ENCODE measurements at regions not wholly inside any gene's neighbourhood (a gene's known extent, or its start where the extent isn't known, plus 50 kb on each side); places are given as distances from the start of the nearest gene placed in this dataset.

GRCh38 chr2:64284751-64285150, 140.5 kb upstream of the PELI1 start:
- H3K4me2 ChIP-seq = no peak overlapping the region
- H3K27ac ChIP-seq (ENCODE audit: low read depth) = no peak overlapping the region
- no peak overlapping the region for H2AFZ ChIP-seq
- no peaks in the 10 kb centered on the region for H3K79me2 ChIP-seq (replicated peaks; ENCODE audit: insufficient read depth)
- no peak for ATAC-seq
- no peaks in the 10 kb centered on the region for H4K20me1 ChIP-seq (replicated peaks; ENCODE audit: insufficient read depth)
- DNase-seq (ENCODE audit: low spot score) = no peak
- peaks cover 51% of the 10 kb centered on the region for H3K4me1 ChIP-seq (ENCODE audit: insufficient read depth)
- H3K4me3 ChIP-seq = no peak overlapping the region
- H3K27me3 Mint-ChIP-seq (ENCODE audit: insufficient read depth, low read depth, poor library complexity) = peaks cover 4% of the 10 kb centered on the region
- H3F3A ChIP-seq (replicated peaks; ENCODE audit: low read depth) = peaks cover 4% of the 10 kb centered on the region; the same call in 1 of the 2 replicates
- peaks cover 40% of the 10 kb centered on the region for H3K4me1 Mint-ChIP-seq
- H3K9me3 Mint-ChIP-seq = no peaks in the 10 kb centered on the region
- no peak overlapping the region for H3K27ac Mint-ChIP-seq
- H3K9me2 ChIP-seq (ENCODE audit: insufficient read depth) = no peaks in the 10 kb centered on the region
- no peak overlapping the region for H3K4me3 Mint-ChIP-seq
- H3K36me3 ChIP-seq (ENCODE audit: insufficient read depth) = no peaks in the 10 kb centered on the region
- H3K36me3 Mint-ChIP-seq (ENCODE audit: low read depth) = no peaks in the 10 kb centered on the region
- H3K27me3 ChIP-seq (ENCODE audit: insufficient read depth) = peaks cover 17% of the 10 kb centered on the region; the same call in 1 of the 2 replicates
- TF ChIP-seq ZNF114 (CRISPR knock-in tag; IDR thresholded peaks at IDR 0.05) (no peak), EZH2 (IDR thresholded peaks at IDR 0.05; ENCODE audit: low read depth, unreplicated experiment) (no peak), JUNB (IDR thresholded peaks at IDR 0.05; ENCODE audit: unreplicated experiment) (no peak), STAT1 (IDR thresholded peaks at IDR 0.05; ENCODE audit: unreplicated experiment) (no peak)
- TF ChIP-seq, protein P1, sequence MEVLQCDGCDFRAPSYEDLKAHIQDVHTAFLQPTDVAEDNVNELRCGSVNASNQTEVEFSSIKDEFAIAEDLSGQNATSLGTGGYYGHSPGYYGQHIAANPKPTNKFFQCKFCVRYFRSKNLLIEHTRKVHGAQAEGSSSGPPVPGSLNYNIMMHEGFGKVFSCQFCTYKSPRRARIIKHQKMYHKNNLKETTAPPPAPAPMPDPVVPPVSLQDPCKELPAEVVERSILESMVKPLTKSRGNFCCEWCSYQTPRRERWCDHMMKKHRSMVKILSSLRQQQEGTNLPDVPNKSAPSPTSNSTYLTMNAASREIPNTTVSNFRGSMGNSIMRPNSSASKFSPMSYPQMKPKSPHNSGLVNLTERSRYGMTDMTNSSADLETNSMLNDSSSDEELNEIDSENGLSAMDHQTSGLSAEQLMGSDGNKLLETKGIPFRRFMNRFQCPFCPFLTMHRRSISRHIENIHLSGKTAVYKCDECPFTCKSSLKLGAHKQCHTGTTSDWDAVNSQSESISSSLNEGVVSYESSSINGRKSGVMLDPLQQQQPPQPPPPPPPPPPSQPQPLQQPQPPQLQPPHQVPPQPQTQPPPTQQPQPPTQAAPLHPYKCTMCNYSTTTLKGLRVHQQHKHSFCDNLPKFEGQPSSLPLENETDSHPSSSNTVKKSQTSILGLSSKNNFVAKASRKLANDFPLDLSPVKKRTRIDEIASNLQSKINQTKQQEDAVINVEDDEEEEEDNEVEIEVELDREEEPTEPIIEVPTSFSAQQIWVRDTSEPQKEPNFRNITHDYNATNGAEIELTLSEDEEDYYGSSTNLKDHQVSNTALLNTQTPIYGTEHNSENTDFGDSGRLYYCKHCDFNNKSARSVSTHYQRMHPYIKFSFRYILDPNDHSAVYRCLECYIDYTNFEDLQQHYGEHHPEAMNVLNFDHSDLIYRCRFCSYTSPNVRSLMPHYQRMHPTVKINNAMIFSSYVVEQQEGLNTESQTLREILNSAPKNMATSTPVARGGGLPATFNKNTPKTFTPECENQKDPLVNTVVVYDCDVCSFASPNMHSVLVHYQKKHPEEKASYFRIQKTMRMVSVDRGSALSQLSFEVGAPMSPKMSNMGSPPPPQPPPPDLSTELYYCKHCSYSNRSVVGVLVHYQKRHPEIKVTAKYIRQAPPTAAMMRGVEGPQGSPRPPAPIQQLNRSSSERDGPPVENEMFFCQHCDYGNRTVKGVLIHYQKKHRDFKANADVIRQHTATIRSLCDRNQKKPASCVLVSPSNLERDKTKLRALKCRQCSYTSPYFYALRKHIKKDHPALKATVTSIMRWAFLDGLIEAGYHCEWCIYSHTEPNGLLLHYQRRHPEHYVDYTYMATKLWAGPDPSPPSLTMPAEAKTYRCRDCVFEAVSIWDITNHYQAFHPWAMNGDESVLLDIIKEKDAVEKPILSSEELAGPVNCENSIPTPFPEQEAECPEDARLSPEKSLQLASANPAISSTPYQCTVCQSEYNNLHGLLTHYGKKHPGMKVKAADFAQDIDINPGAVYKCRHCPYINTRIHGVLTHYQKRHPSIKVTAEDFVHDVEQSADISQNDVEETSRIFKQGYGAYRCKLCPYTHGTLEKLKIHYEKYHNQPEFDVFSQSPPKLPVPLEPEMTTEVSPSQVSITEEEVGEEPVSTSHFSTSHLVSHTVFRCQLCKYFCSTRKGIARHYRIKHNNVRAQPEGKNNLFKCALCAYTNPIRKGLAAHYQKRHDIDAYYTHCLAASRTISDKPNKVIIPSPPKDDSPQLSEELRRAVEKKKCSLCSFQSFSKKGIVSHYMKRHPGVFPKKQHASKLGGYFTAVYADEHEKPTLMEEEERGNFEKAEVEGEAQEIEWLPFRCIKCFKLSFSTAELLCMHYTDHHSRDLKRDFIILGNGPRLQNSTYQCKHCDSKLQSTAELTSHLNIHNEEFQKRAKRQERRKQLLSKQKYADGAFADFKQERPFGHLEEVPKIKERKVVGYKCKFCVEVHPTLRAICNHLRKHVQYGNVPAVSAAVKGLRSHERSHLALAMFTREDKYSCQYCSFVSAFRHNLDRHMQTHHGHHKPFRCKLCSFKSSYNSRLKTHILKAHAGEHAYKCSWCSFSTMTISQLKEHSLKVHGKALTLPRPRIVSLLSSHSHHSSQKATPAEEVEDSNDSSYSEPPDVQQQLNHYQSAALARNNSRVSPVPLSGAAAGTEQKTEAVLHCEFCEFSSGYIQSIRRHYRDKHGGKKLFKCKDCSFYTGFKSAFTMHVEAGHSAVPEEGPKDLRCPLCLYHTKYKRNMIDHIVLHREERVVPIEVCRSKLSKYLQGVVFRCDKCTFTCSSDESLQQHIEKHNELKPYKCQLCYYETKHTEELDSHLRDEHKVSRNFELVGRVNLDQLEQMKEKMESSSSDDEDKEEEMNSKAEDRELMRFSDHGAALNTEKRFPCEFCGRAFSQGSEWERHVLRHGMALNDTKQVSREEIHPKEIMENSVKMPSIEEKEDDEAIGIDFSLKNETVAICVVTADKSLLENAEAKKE (CRISPR knock-in tag; IDR thresholded peaks at IDR 0.05) = no peak

DNA sequence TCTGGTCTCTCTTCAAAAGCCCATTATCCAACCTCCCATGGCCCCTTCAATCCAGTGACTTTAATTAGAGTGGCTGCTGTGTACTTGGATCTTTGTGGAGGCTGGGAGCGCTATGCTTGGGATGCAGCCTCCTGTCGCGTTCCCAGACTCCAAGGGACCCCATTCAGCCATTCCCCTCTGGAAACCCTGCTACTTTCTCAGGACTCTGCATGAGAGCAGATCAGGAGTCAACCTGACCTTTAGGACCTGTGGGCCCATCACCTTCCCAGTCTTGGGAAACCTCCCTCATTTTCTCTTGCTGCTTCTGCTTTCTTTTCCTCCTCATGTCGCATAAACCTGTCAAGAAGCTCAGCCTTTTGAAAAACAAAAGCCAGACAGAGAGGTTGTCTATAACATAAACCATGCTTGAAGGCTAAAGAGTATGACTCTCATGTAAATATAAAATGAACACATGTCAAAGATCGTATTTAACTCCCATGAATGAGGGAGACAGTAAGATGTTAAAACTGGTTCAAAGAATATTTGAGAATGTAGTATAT, 143.1 kb upstream of the PELI1 start:
- Mint-ChIP-seq H3K27me3 (ENCODE audit: insufficient read depth, low read depth, poor library complexity) (peaks cover 4% of the 10 kb centered on the region), H3K36me3 (ENCODE audit: low read depth) (no peaks in the 10 kb centered on the region), H3K4me1 (peaks cover 36% of the 10 kb centered on the region), H3K9me3 (no peaks in the 10 kb centered on the region), H3K27ac (no peak overlapping the region), H3K4me3 (no peak overlapping the region)
- H3K4me3 ChIP-seq = no peak overlapping the region
- H4K20me1 ChIP-seq (replicated peaks; ENCODE audit: insufficient read depth) = no peaks in the 10 kb centered on the region
- no peak for TF ChIP-seq ZNF114 (CRISPR knock-in tag; IDR thresholded peaks at IDR 0.05)
- H3K27me3 ChIP-seq (ENCODE audit: insufficient read depth) = peaks cover 17% of the 10 kb centered on the region; the same call in 1 of the 2 replicates
- H3K9me2 ChIP-seq (ENCODE audit: insufficient read depth) = no peaks in the 10 kb centered on the region; the same call in 1 of the 2 replicates
- no peaks in the 10 kb centered on the region for H3K79me2 ChIP-seq (replicated peaks; ENCODE audit: insufficient read depth)
- peaks cover 4% of the 10 kb centered on the region; the same call in 1 of the 2 replicates for H3F3A ChIP-seq (replicated peaks; ENCODE audit: low read depth)
- peak overlapping the region; percentile 8 for H3K4me2 ChIP-seq
- H2AFZ ChIP-seq = no peak overlapping the region
- ATAC-seq = no peak; the same call in 2 of the 3 replicates
- no peak for DNase-seq (ENCODE audit: low spot score)
- H3K4me1 ChIP-seq (ENCODE audit: insufficient read depth) = peaks cover 48% of the 10 kb centered on the region
- no peaks in the 10 kb centered on the region for H3K36me3 ChIP-seq (ENCODE audit: insufficient read depth)
- H3K27ac ChIP-seq (ENCODE audit: low read depth) = no peak overlapping the region

Measured in GM23338 (cell line).